Body of pancreas (tissue), 4 donors: ENCODE measurements at regions not wholly inside any gene's neighbourhood (a gene's known extent, or its start where the extent isn't known, plus 50 kb on each side); places are given as distances from the start of the nearest gene placed in this dataset.

ENCODE experiments used
- CTCF ChIP-seq, 7 experiments: fragments of 450-650 bp in 4 of 7; fragments of 200-600 bp in 3 of 7; sonication (generic) in 3 of 7; IDR thresholded peaks; one replicate each; pipeline ENCODE4 v1.5.1; 2016 to 2019; ENCODE audit warnings: antibody characterized with exemption in 7 of 7
- POLR2A ChIP-seq, 3 donors: fragments of 450-650 bp; IDR thresholded peaks; one replicate each; pipeline ENCODE4 v1.6.1; 2016; ENCODE audit warnings: antibody characterized with exemption in 3 of 3, mild to moderate bottlenecking in 2 of 3

DNA sequence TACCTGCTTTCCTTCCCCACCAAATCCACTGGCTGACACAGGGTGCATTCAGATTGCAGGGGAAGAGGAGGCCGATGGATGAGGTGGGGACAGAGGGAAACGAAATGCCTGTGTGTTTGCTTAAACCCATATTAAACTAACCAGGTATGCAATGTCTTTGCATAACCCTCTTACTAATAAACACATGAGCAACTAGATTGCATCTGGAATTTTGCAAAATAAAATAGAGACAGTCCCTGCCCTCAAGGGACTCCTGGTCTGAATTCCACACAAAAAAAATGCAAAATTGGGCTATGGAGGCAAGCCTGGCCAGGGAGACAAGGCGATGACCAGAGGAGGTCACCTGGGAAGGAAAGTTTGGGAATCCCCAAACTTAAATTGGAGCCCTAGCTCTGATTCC, 202.9 kb downstream of the ACTL7B start:
- TF ChIP-seq CTCF (IDR thresholded peaks at IDR 0.05) = no peak
- no peak for TF ChIP-seq POLR2A (IDR thresholded peaks at IDR 0.05)
